A549 (cell line): ENCODE measurements at regions not wholly inside any gene's neighbourhood (a gene's known extent, or its start where the extent isn't known, plus 50 kb on each side); places are given as distances from the start of the nearest gene placed in this dataset.

Experiments used
- BHLHE40 ChIP-seq: IDR thresholded peaks from 2 replicates; pipeline ENCODE4 v1.6.1; 2012; ENCODE audit warnings: low read depth, low read length, inconsistent platforms
- KDM5A ChIP-seq: fragments of 200-600 bp; sonication (generic); IDR thresholded peaks from 2 replicates; pipeline ENCODE4 v1.6.1; 2016; ENCODE audit warnings: antibody characterized with exemption, mild to moderate bottlenecking
- MAFK ChIP-seq: fragments of 450-650 bp; IDR thresholded peaks from 2 replicates; pipeline ENCODE4 v1.6.1; 2014; ENCODE audit not compliant: partially characterized antibody
- PHF8 ChIP-seq: fragments of 200-600 bp; sonication (generic); IDR thresholded peaks from 2 replicates; pipeline ENCODE4 v1.6.1; 2016; ENCODE audit warnings: low read depth, mild to moderate bottlenecking, antibody characterized with exemption, moderate library complexity, borderline replicate concordance
- POLR2A ChIP-seq: IDR thresholded peaks from 2 replicates; pipeline ENCODE4 v1.6.1; 2012; ENCODE audit warnings: mild to moderate bottlenecking, low read length
- RAD21 ChIP-seq, 2 experiments: fragments of >200 bp in 1 of 2; sonication (Bioruptor Twin) in 1 of 2; formaldehyde crosslinking in 1 of 2; IDR thresholded peaks in 1 of 2; conservative IDR thresholded peaks in 1 of 2; 2 replicates in 1 of 2; 3 replicates in 1 of 2; pipeline ENCODE4 v1.6.1; 2012 to 2018; ENCODE audit warnings: inconsistent platforms in 1 of 2
- RFX5 ChIP-seq: fragments of 450-650 bp; IDR thresholded peaks from 2 replicates; pipeline ENCODE4 v1.7.1; 2014; ENCODE audit warnings: antibody characterized with exemption, mild to moderate bottlenecking, moderate library complexity
- TF ChIP-seq, protein P1 (sequence below): fragments of >200 bp; sonication (Bioruptor Twin); formaldehyde crosslinking; IDR thresholded peaks from 3 replicates; pipeline ENCODE4 v1.5.1; 2016

GRCh38 chr12:34342048-34342447 lies 319.8 kb downstream of the ALG10 start:
- TF ChIP-seq RAD21 (conservative IDR thresholded peaks at IDR 0.05 in 1 of 2, IDR thresholded peaks at IDR 0.05 in 1 of 2), result no peak
- no peak for TF ChIP-seq MAFK
- no peak for TF ChIP-seq KDM5A
- TF ChIP-seq RFX5, result no peak
- TF ChIP-seq POLR2A, result no peak
- no peak for TF ChIP-seq BHLHE40
- TF ChIP-seq PHF8, result no peak
- TF ChIP-seq, protein P1, sequence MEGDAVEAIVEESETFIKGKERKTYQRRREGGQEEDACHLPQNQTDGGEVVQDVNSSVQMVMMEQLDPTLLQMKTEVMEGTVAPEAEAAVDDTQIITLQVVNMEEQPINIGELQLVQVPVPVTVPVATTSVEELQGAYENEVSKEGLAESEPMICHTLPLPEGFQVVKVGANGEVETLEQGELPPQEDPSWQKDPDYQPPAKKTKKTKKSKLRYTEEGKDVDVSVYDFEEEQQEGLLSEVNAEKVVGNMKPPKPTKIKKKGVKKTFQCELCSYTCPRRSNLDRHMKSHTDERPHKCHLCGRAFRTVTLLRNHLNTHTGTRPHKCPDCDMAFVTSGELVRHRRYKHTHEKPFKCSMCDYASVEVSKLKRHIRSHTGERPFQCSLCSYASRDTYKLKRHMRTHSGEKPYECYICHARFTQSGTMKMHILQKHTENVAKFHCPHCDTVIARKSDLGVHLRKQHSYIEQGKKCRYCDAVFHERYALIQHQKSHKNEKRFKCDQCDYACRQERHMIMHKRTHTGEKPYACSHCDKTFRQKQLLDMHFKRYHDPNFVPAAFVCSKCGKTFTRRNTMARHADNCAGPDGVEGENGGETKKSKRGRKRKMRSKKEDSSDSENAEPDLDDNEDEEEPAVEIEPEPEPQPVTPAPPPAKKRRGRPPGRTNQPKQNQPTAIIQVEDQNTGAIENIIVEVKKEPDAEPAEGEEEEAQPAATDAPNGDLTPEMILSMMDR, result no peak
